Adrenal gland (tissue), 9 donors: ENCODE measurements at regions not wholly inside any gene's neighbourhood (a gene's known extent, or its start where the extent isn't known, plus 50 kb on each side); places are given as distances from the start of the nearest gene placed in this dataset.

ENCODE experiments used
- DNase-seq, 7 donors: peaks; one replicate each; pipeline ENCODE4 v3.0.0-alpha.2; 2019 to 2020
- H3K27ac ChIP-seq, 5 donors: fragments of 200-600 bp; sonication (generic) in 4 of 5; 1 replicate in 3 of 5; 2 replicates in 2 of 5; pipeline versions ENCODE4 v1.5.1 to v1.8.0; 2016 to 2020; ENCODE audit warnings: mild to moderate bottlenecking in 1 of 5
- H3K27me3 ChIP-seq: fragments of 200-600 bp; 2 replicates; pipeline ENCODE4 v1.8.0; 2021
- H3K36me3 ChIP-seq, 2 donors: fragments of 200-600 bp; replicated peaks in 1 of 2; 1 replicate in 1 of 2; 2 replicates in 1 of 2; pipeline versions ENCODE4 v1.5.1 to v1.8.0; 2018 to 2022
- H3K4me1 ChIP-seq, 2 donors: fragments of 200-600 bp; replicated peaks in 1 of 2; 1 replicate in 1 of 2; 2 replicates in 1 of 2; pipeline versions ENCODE4 v1.5.1 to v1.8.0; 2018 to 2021
- H3K4me3 ChIP-seq, 4 donors: fragments of 200-600 bp; sonication (generic) in 3 of 4; one replicate each; pipeline ENCODE4 v1.5.1; 2016 to 2018
- H3K9me3 ChIP-seq, 3 donors: fragments of 200-600 bp; sonication (generic) in 1 of 3; replicated peaks in 1 of 3; 1 replicate in 2 of 3; 2 replicates in 1 of 3; pipeline versions ENCODE4 v1.5.1 to v1.8.0; 2016 to 2021
- POLR2A ChIP-seq, 2 donors: fragments of 450-650 bp; IDR thresholded peaks; one replicate each; pipeline ENCODE4 v1.6.1; 2017; ENCODE audit warnings: antibody characterized with exemption in 2 of 2, mild to moderate bottlenecking in 2 of 2, moderate library complexity in 1 of 2
- WGBS, 4 donors: extraction: QIAGEN DNeasy Blood & Tissue Kit in 2 of 4; methylation state at CpG; one replicate each; pipeline versions ENCODE4 v1.1.5 to v1.1.7; 2013 to 2017; 5-methylcytosine and 5-hydroxymethylcytosine counted together
- intact Hi-C, 2 donors: fragments of 100-400 bp; cut with DNase I; formaldehyde crosslinking; loops; one replicate each; pipeline versions ENCODE4 v1.14.1 to v1.15.0; 2022 to 2023
- TF ChIP-seq, protein P1 (sequence below), 6 experiments: fragments of 450-650 bp in 4 of 6; fragments of 200-600 bp in 2 of 6; sonication (generic) in 1 of 6; IDR thresholded peaks; 1 replicate in 5 of 6; 2 replicates in 1 of 6; pipeline versions ENCODE4 v1.5.1 to v1.8.0; 2016 to 2021; ENCODE audit warnings: antibody characterized with exemption in 6 of 6, mild to moderate bottlenecking in 2 of 6, moderate library complexity in 1 of 6
- donor health status: healthy with polysubstance abuse.
- donor health status: Bipolar disorder and iron deficiency.
- donor health status: DM: yes; HTN: yes; CAD: no.
- donor health status: DM: no; HTN: no; CAD: no.
- donor health status: DM: no; HTN: no; CAD: no.

DNA sequence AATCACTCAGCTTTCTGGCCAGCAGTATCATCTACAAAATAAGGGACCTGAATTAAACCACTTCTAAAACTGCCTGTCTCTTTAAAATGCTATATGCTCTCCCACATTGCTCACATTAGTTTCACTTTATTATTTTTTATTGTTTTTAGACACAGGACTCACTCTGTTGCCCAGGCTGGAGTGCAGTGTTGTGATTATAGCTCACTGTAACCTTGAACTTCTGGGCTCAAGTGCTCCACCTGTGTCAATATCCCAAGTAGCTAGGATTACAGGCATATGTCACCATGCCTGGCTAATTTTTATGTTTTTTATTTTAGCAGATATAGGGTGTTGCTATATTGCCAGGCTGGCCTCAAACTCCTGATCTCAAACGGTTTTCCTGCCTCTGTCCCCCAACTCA is 591.3 kb upstream of the ZNF804A start:
- no peak for TF ChIP-seq POLR2A (IDR thresholded peaks at IDR 0.05)
- TF ChIP-seq, protein P1, sequence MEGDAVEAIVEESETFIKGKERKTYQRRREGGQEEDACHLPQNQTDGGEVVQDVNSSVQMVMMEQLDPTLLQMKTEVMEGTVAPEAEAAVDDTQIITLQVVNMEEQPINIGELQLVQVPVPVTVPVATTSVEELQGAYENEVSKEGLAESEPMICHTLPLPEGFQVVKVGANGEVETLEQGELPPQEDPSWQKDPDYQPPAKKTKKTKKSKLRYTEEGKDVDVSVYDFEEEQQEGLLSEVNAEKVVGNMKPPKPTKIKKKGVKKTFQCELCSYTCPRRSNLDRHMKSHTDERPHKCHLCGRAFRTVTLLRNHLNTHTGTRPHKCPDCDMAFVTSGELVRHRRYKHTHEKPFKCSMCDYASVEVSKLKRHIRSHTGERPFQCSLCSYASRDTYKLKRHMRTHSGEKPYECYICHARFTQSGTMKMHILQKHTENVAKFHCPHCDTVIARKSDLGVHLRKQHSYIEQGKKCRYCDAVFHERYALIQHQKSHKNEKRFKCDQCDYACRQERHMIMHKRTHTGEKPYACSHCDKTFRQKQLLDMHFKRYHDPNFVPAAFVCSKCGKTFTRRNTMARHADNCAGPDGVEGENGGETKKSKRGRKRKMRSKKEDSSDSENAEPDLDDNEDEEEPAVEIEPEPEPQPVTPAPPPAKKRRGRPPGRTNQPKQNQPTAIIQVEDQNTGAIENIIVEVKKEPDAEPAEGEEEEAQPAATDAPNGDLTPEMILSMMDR (IDR thresholded peaks at IDR 0.05) = no peak
- WGBS, 4 donors = 31 to 42% (median 33%) methylated on average over 1 of the region's 1 CpG
- Histone ChIP-seq H3K9me3 (no peaks in the 10 kb centered on the region), H3K27me3 (no peaks in the 10 kb centered on the region), H3K36me3 (no peaks in the 10 kb centered on the region), H3K4me3 (no peak overlapping the region), H3K4me1 (no peaks in the 10 kb centered on the region), H3K27ac (no peak overlapping the region)
- intact Hi-C loops = no loop called here
- DNase-seq = no peak

DNA sequence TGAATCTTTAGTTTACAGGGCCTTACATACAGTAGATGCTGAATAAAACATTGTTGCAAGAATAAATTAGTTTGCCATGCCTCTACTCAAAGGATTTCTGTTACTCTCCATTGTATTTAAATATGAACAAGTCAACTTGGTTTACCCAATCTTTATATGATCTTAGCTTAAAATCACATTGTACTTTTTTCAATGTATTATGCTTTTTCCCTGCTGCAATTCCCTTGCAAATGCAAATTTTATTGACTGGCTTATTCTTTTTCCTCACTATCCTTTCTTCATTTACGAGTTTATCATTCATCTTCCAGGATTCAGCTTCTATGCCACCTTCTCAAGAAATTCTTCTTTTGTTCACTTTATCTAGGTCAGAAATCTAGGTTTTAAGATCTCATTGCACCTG is 571.4 kb upstream of the ZNF804A start:
- no peaks in the 10 kb centered on the region for H3K4me1 ChIP-seq
- H3K36me3 ChIP-seq = no peaks in the 10 kb centered on the region
- no peak overlapping the region for H3K27ac ChIP-seq
- no peaks in the 10 kb centered on the region for H3K9me3 ChIP-seq
- intact Hi-C loops = no loop called here
- no peak overlapping the region for H3K4me3 ChIP-seq
- 63 to 79% (median 65%) methylated on average over 1 of the region's 1 CpG for WGBS, 4 donors
- no peak for TF ChIP-seq POLR2A (IDR thresholded peaks at IDR 0.05)
- TF ChIP-seq, protein P1 (IDR thresholded peaks at IDR 0.05) = no peak
- H3K27me3 ChIP-seq = no peaks in the 10 kb centered on the region
- no peak for DNase-seq

DNA sequence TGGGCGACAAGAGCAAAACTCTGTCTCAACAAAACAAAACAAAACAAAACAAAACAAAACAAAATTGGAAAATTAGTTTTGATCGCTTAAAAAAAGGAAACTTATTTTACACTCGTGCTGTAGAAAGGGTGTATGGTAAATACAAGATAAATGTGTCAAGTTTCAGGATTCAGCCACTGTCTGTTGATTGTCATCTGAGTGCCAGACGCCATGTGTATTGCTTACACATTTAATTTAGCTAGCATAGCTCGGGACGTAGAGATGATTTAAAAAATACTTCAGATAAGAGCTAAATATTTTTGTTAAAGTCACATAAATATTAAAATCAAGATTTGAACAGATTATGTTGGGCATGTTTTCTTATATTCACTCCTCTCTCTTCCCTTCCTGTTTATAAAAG is 568.1 kb upstream of the ZNF804A start:
- intact Hi-C loops = no loop called here
- Histone ChIP-seq H3K27ac (no peak overlapping the region), H3K36me3 (no peaks in the 10 kb centered on the region)

DNA sequence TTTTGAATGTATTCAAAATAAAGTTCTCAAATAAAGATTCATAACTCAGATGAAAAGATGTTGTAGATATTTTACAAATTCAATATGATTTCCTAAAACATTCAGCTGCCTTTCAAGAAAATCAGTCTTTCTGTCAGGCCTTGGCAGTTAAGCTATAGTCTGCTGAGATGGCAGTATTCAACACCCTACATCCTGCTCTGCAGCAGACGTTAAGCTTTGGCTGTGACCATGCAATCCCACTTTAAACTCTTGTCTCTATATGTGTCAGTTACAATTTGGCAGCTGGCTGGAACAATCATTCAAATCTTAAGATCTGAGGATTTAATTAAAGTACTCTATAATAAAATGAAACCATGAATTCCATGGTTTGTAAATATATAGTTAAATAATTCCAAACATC is 567.3 kb upstream of the ZNF804A start:
- intact Hi-C loops = no loop called here
- 44 to 52% (median 50%) methylated on average over 1 of the region's 1 CpG for WGBS, 4 donors

More for the DNA sequence above, 568.1 kb upstream of the ZNF804A start:
- no peak for DNase-seq
- Histone ChIP-seq H3K4me3 (no peak overlapping the region), H3K9me3 (no peaks in the 10 kb centered on the region), H3K27me3 (no peaks in the 10 kb centered on the region), H3K4me1 (no peaks in the 10 kb centered on the region)
- 57 to 71% (median 60%) methylated on average over 6 of the region's 6 CpGs for WGBS, 4 donors
- TF ChIP-seq POLR2A (IDR thresholded peaks at IDR 0.05) = no peak
- TF ChIP-seq, protein P1 (IDR thresholded peaks at IDR 0.05) = no peak

More for the DNA sequence above, 567.3 kb upstream of the ZNF804A start:
- DNase-seq = no peak
- Histone ChIP-seq H3K27ac (no peak overlapping the region), H3K27me3 (no peaks in the 10 kb centered on the region), H3K4me3 (no peak overlapping the region), H3K9me3 (no peaks in the 10 kb centered on the region), H3K36me3 (no peaks in the 10 kb centered on the region), H3K4me1 (no peaks in the 10 kb centered on the region)
- TF ChIP-seq, protein P1 (IDR thresholded peaks at IDR 0.05) = no peak
- no peak for TF ChIP-seq POLR2A (IDR thresholded peaks at IDR 0.05)
